GF-D8 (cell line): ENCODE measurements at regions not wholly inside any gene's neighbourhood (a gene's known extent, or its start where the extent isn't known, plus 50 kb on each side); places are given as distances from the start of the nearest gene placed in this dataset.
A peak's percentile ranks its signal among the peaks of the same experiment; 100 is the strongest.
"Not testable (repeated sequence)": the region's sequence is repeated elsewhere in the genome, so short reads cannot be mapped to it uniquely, and the experiment has no call there.

Source experiments
- DNase-seq: peaks from one replicate; lab custom pipeline; 2025; lab: John Stamatoyannopoulos, UW

DNA sequence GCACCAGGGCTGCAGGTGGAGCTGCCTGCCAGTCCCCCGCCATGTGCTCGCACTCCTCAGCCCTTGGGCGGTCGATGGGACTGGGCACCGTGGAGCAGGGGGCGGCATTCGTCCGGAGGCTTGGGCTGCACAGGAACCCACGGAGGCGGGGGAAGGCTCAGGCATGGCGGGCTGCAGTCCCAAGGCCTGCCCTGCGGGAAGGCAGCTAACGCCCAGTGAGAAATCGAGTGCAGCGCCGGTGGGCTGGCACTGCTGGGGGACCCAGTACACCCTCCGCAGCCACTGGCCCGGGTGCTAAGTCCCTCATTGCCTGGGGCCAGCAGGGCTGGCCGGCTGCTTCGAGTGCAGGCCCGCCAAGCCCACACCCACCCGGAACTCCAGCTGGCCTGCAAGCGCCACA is 130.5 kb upstream of the RXFP2 start:
- DNase-seq, result not testable (repeated sequence)

DNA sequence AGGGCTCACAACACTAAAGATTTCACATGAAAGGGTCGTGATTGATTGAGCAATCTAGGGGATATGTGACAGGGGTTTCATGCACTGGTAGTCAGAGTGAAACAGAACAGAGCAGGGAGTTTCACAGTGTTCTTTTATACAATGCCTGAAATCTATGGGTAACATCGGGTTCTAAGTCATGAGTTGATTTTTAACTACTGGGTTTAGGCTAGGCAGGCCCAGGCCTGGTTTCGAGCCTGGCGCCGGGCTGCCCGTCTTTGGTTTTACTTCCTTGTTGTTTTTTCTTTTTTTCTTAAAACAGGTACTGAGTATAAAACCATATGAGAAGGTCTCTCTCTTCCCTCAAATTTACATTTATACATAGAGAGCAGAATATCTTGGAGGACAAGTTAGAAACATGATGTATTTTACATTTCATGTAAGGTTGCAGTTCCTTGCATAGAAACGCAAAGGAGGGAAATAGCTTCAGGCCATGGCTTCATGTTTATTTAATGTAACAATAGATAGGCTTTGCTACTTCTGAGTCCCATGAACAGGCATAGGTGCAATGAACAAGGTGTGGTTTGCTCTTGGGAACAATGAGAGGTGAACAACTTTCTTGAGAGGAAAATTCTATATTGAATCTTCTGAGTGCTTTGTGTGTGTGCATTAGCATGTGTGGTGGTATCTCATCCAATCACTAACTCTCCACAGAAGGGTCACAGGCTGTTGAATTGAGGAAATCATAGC is 128.9 kb upstream of the RXFP2 start:
- no peak for DNase-seq

DNA sequence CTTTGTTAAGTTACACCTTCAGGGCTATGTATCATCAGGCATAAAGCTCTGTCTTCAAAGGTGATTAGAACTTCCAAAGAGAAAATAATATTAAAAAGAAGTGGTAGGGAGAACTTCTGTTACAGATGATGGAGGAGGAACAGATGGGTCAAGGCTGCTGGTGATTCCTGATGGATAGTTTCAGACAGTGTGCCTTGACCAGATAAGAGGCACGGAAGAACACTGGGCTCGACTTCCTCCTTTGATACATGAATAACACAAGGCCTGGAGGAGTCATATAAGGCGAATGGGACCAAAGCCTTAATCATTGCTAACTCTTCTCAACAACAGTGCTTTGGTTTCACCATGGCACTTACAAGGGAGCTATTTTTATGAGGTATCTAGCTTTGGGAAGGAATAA is 128.1 kb upstream of the RXFP2 start:
- DNase-seq, result no peak

DNA sequence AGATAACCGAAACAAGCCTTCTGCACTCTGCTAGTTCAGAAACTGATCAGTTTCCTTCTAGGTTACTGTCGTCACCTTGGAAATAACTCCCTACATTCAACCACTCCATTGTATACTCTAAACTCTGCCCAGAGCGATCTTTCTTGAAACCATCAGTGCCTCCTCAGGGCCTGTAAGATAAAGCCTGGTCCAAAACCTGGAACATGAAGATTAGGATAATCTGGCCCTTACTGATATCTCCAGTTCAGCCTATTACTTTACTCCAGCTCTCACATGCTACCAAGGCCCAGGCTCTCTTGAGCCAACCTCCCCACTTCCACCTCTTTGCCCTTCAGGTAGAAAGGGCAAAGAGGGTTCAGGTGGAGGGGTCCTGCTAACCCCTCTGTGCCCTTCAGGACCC is 125.3 kb upstream of the RXFP2 start:
- DNase-seq, result no peak

DNA sequence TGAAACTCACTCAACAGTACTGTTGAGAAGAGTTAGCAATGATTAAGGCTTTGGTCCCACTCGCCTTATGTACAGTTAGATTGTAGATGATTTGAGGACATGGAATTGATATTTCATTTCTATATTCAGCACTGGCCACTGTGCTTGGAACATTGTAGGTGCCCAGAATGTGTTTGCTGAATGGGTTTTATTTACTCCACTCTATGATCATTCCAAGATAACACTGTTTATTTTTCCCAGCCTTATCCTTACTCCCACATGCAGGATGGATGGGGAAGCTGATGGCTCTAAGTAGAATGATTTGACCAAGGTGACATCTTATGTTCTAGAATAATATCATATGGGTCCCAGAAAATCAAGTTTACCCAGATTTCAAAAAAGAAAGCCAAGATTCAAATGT is 124.6 kb upstream of the RXFP2 start:
- DNase-seq, result no peak

DNA sequence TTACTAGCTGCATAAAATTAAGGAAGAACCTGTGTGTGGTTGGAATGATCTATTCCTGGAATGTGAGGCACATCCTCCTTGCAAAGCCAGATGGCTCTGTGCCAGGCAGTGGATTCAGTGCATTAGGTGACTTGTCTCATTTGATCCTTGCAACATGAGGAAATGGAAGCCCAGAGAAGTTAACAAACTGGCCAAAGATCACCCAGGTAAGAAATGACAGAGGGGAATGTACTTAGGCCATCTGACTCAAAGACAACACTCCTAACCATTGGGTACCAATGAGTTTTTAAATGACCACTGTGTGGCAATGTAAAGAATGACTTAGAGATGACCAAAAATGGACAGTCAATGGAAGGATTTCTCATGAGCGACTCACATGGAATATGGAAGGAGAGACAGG is 114.2 kb upstream of the RXFP2 start:
- DNase-seq, result no peak

DNA sequence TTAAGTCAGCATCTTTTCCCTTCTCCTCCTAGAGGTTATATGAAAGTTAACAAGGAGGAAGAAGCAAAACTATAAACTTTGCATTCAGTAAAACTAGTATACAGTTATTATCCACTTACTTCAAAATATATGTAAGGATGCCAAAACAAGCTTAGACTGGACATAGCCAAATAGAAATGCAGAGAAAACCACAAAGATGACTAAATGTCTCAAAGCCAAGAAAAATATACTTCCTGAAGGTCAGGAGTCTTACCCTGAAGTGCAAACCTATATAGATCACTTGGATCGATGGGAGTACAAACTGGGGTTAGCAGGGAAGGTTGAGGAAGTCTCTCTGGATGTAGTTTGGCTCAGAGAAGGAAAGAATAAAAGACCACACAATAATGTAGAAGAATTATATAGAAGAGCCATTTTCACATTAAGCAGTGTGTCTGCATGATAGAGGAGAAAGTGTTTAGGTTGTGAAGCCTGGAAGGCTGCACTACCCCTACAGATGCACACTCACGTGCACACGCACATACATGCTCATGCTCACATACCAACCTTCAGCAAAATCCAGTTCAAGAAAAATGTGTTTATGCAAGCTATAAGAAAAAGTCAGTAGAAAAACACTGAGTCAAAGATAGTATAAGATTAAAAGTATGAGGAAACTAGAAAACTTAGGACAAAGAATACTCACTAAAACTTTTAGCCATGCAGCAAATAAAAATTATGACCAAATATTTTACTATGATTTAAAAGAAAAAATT is 112.1 kb upstream of the RXFP2 start:
- DNase-seq, result no peak

DNA sequence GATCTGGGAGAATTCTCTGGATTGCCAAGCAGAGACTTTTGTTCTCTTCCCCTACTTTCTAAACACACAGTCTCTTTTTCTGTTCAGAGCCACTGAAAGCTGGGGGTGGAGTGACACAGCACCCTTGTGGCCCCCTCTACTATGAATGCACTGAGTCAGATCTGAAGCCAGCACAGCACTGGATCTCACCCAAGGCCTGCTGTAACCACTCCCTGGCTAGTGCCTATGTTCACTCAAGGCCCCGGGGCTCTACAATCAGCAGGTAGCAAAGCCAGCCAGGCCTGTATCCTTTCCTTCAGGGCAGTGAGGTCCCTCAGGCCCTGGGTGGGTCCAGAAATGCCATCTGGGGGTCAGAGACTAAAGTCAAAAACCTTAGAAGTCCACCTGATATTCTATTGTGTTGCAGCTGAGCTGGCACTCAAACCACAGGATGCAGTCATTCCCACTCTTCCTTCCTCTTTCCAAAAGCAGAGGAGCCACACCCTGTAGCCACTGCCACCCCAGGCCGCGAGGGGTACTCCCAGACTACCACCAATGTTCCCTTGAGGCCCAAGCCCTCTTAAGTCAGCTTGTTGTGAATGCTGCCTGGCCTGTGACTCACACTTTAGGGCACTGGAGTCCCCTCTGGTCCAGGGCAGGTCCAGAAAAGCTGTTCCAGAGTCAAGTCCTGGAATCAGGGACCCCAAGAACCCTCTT is 110.1 kb upstream of the RXFP2 start:
- DNase-seq, result peak; percentile 28

DNA sequence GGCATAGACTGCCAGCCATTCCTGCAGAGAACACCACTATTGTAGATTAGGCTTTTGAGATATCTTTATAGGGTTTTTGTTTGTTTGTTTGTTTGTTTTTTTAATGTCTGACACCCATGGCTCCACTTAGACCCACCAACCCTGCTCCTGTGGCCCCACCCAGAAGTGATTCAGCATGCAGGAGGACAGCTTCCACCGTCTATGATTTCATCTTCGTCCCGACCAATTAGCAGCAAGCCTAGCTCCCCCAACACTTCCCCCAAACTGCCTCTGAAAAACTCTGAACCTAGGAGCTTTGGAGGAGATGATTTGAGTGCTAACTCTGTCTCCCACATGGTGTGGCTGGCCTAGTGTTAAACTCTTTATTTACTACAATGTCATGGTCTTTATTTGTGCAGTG is 108.3 kb upstream of the RXFP2 start:
- DNase-seq, result no peak

DNA sequence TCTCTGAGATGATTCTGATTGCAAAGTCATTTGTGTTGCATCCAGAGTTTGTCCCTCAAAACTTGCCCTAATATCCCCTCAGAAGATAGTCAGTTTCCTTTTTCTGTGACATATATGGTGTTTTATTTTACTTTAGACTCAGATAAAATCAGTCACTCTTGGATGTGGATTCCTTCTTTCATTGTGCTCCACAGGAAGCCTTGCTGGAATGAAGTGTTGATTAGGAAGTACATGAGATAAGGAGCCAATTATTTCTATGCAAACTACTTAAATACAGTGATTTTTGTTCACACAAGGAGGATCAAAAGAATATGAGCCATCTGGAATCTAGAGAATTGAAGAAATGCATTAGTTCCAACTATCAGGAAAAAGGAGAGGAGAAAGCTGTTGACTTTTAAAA is 107.6 kb upstream of the RXFP2 start:
- DNase-seq, result no peak

DNA sequence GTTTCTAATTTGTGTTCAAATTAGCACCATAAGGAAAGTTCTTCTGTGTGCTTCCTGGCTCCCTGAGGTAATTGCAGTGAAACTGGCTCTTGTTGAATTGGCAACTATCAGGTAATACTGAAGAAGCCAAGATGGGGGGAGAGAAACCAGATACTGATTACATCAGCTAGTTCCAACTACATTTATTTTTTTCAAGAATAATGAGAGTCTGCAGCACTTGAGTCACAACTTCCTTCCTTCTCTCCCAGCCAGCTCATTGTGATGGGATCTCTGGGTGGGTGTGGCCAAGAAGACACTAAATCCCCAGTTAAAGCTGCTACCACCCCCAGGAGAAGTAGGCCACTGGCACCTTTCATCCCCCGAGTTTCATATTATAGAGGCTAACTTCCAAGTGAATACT is 100.7 kb upstream of the RXFP2 start:
- no peak for DNase-seq

DNA sequence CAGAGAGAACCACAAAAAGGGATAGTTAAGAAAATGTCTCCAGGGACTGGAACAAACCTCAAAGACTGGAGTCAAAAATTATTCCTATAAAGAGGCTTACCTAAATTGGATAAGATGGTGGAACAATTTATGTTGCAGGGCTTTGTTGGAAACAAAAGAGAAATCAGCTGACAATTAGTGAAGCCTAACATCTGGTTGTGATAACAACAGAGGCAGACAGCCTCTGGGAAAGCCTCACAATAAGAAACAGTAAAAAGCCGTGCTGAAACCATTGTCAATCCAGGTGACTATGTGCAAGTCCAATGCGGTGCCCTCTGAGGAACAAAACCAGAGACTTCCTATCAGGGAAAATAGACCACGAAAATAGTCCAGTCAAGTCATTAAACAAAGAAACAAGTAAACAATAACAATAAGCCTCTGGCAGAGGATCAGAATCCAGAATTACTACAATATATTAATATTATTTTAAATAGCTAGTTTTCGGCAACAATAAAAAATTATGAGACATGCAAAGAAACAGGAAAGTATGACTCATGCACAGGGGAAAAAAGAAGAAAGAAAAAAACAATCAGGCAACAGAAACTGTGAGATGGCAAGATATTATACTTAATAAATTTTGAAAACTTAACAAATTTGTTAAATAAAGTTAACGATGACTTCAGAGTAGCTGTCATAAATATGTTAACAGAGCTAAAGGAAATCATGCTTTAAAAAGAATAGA is 99.7 kb upstream of the RXFP2 start:
- no peak for DNase-seq

DNA sequence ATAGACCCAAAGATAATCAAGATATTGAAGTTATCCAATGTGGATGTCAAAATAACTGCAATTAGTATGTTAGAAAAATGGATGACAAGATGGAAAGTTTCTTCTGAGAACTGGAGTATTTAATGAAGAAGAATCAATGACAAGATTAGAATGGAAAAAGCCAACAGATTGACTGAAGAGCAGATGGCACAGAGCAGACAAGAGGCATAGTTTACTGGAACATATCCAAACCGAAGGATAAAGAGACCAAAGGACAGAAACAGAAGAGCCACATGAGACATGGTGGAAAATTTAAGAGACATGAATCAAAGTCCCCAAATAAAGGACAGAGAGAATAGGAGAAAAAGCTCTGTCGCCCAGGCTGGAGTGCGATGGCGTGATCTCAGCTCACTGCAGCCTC is 89.6 kb upstream of the RXFP2 start:
- DNase-seq, result no peak

DNA sequence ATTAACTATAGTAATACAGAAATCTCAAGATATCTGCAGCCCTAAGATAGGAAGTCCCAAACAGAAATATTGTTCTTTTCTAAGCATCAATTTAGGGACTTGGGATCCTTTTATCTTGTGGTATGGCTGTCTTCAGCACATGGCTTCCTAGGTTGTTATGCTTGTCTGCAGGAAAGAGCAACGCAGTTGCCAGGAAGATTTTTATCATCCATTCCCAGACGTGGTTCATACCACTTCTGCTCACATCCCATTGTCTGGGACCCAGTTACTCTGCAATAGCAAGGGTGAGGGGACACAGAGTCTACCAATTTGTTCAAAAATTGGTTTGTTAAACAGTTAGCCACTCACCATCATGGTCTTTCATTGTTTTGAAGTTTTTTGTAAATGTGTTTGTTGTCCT is 85.6 kb upstream of the RXFP2 start:
- no peak for DNase-seq

DNA sequence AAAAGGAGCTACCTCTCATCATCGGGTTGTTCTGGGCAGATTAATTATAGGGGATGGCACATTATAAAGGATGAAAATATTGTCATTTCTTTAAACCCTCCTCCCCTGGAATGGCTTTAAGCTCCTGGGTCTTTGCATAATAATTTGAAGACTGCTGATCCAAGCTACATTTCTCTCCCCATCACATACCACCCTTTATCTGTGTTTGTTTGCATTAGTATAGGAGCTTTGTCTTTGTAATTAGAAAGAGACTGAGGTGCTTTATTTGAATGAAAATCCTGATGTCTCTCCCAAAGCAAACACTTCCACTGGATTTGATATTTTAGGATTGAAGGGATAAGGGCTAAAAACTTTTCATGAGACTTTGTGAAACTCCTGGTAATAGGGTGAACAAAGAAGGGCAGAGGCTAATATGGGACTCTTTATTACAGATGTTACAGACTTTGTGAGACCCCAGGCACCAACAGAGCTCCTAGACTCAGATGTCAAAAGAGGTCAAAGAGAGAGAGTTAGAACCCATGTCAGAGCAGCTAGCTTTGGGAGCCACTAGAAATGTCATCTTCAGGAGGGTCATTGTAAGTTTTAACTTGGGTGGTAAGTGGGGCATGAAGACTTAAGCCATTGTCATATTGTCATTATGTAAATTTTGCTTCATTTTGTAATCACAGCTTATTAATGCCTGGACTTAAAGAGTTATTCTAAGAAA is 75.3 kb upstream of the RXFP2 start:
- DNase-seq, result no peak

DNA sequence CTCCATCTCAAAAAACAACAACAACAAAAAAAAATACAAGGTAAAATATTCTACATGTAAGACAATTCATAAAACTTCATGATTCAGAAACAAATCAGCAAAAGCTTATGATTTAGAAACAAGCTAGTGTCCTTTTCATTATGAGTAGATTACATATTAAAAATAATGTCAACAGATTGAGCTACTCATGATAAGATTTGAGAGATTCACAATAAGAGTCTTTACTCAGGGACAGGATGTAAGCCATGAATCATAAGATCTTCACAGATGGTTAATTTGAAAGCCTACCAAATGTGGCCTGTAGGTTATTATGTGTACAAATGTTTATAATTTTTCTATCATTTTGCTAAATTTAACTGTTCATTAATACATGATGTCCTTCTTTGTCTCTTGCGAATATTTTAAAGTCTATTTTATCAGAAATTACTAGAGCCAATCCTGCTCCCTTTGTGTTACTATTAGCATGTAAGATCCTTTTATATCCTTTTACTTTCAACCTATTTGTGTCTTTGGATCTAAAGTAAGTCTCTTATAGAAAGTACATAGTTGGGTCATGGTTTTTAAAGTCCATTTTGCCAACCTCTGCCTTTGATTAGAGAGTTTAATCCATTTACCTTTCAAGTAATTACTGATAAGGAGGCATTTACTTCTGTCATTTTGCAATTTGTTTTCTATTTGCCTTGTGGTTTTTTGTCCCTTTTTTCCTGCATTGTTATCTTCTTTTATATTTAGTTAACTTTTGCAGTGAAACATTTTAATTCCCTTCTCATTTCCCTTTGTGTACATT is 68.3 kb upstream of the RXFP2 start:
- DNase-seq, result no peak

DNA sequence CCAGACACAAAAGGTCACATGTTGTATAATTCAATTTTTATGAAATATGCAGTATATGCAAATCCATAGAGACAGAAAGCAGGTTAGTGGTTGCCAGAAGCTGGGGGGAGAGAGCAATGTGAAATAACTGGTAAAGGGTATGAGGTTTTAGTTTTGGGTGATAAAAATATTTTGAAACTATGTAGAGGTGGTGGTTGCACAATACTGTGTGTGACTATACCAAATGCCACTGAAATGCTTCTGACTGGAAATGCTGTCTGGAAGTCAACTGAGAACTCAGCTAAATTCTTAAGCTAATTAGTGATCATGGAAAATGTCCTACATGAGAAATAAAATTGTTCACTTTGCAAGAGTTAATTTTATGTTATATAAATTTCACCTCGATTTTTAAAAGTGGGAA is 65.3 kb upstream of the RXFP2 start:
- DNase-seq, result no peak

DNA sequence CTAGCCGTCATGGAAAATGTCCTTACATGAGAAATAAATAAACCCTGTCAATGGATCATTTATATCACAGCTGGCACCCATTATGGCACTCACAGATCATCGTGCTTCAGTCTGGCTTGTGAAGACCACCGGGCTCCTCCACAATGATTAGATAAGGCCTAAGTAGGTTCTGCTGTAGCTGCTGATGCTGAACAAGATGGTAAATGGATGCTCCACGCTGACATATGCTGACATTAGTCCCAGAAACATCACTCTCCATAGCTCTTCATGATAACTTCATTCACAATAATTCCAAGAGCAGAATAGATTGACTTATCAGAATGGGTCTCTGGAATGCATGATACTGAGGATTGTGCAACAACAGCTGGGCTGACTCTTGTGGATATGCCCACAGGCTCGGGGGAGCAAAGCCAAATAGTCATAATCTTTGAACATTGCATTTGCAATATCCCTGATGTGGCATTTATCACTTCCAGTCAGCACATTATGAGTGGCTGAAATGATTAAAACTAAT is 63.8 kb upstream of the RXFP2 start:
- DNase-seq, result no peak

DNA sequence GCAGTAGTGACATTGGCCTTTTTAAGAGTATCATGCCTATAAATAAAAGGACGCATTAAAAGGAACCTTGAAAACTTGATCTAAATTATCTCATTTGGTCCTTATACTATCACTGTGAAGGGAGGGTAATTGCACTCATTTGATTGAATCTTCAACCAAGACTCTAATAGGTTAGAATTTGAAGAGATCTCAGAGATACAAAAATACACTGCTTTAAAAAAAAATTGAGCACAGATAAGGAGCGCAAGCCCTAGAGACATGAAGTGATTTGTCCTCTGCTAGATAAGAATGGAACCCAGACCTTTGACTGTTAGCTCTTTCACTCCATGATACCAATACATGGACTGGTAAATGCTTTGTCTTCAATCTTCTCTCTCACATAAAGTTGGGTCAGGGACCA is 58.2 kb upstream of the RXFP2 start:
- no peak for DNase-seq

DNA sequence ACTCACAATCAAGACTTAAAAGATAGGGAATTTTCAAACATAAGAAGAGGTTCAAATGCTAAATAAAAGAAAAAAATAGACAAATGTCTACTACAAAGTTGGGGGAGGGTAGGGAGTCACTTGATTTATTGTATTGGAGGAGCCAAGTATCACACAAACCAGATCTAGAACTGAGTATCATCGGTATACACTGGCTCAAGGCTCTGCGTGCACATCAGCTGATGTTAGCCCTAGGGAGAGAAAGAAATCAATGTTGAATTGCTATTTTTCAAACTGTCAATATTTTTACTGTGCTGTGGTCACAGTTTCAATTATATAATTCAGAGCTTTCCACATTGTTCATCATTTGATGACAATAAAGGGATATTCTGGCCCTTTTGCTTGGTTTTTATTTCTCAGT is 54.9 kb upstream of the RXFP2 start:
- no peak for DNase-seq
